Stimulated activated memory B cell treated with anti-CD40 and anti-IgM and Interleukin-4, amounts not matched to agents 10 μg/mL and 1 μg/mL and 100 μg/mL, for 72 hours (primary cell): ENCODE measurements at regions not wholly inside any gene's neighbourhood (a gene's known extent, or its start where the extent isn't known, plus 50 kb on each side); places are given as distances from the start of the nearest gene placed in this dataset.

Source experiments
- ATAC-seq: fragments of 150-1000 bp; cut with Tn5 transposase; 2 replicates; pipeline ENCODE4 v1.10.0; 2021
- H3K27ac Mint-ChIP-seq: one replicate; pipeline ENCODE4 v1.8.0; 2022; ENCODE audit warnings: mild to moderate bottlenecking, mixed read lengths
- H3K27me3 Mint-ChIP-seq: one replicate; pipeline ENCODE4 v1.8.0; 2022; ENCODE audit warnings: mixed read lengths
- H3K36me3 Mint-ChIP-seq: one replicate; pipeline ENCODE4 v1.8.0; 2022; ENCODE audit warnings: mixed read lengths
- H3K4me1 Mint-ChIP-seq: one replicate; pipeline ENCODE4 v1.8.0; 2022; ENCODE audit warnings: mixed read lengths
- H3K4me3 Mint-ChIP-seq: one replicate; pipeline ENCODE4 v1.8.0; 2022; ENCODE audit warnings: mild to moderate bottlenecking, moderate library complexity, mixed read lengths
- H3K9me3 Mint-ChIP-seq: one replicate; pipeline ENCODE4 v1.8.0; 2022; ENCODE audit warnings: mixed read lengths

- Mint-ChIP-seq H3K27me3 (no peaks in the 10 kb centered on the region), H3K4me3 (no peak overlapping the region), H3K36me3 (no peaks in the 10 kb centered on the region), H3K27ac (no peak overlapping the region), H3K9me3 (peaks cover 2% of the 10 kb centered on the region), H3K4me1 (no peaks in the 10 kb centered on the region)
- no peak for ATAC-seq
Measured at GRCh38 chr4:134337574-134337973, 136.0 kb upstream of the PABPC4L start.

- Mint-ChIP-seq H3K4me3 (no peak overlapping the region), H3K27me3 (no peaks in the 10 kb centered on the region), H3K4me1 (no peaks in the 10 kb centered on the region), H3K36me3 (no peaks in the 10 kb centered on the region), H3K27ac (no peak overlapping the region), H3K9me3 (peaks cover 5% of the 10 kb centered on the region)
- ATAC-seq, result no peak
Measured at GRCh38 chr4:134328741-134329140, 127.2 kb upstream of the PABPC4L start.

- Mint-ChIP-seq H3K27ac (no peak overlapping the region), H3K27me3 (no peaks in the 10 kb centered on the region), H3K36me3 (no peaks in the 10 kb centered on the region), H3K9me3 (peaks cover 5% of the 10 kb centered on the region), H3K4me1 (no peaks in the 10 kb centered on the region), H3K4me3 (no peak overlapping the region)
- ATAC-seq, result no peak
Measured at GRCh38 chr4:134327274-134328122, 125.9 kb upstream of the PABPC4L start.

GRCh38 chr4:134326866-134327265 lies 125.3 kb upstream of the PABPC4L start:
- no peak for ATAC-seq
- Mint-ChIP-seq H3K4me1 (no peaks in the 10 kb centered on the region), H3K27ac (no peak overlapping the region), H3K9me3 (peaks cover 8% of the 10 kb centered on the region), H3K27me3 (no peaks in the 10 kb centered on the region), H3K36me3 (no peaks in the 10 kb centered on the region), H3K4me3 (no peak overlapping the region)

- H3K27me3 Mint-ChIP-seq, result no peaks in the 10 kb centered on the region
- ATAC-seq, result no peak
- no peaks in the 10 kb centered on the region for H3K36me3 Mint-ChIP-seq
- no peak overlapping the region for H3K4me3 Mint-ChIP-seq
- H3K9me3 Mint-ChIP-seq, result peaks cover 13% of the 10 kb centered on the region
- H3K4me1 Mint-ChIP-seq, result no peaks in the 10 kb centered on the region
- H3K27ac Mint-ChIP-seq, result no peak overlapping the region
Measured at GRCh38 chr4:134324179-134324578, 122.6 kb upstream of the PABPC4L start.

- Mint-ChIP-seq H3K9me3 (peaks cover 18% of the 10 kb centered on the region), H3K27ac (no peak overlapping the region), H3K27me3 (no peaks in the 10 kb centered on the region), H3K36me3 (no peaks in the 10 kb centered on the region), H3K4me3 (no peak overlapping the region), H3K4me1 (no peaks in the 10 kb centered on the region)
- no peak for ATAC-seq
Measured at GRCh38 chr4:134320048-134320447, 118.5 kb upstream of the PABPC4L start.

GRCh38 chr4:134313591-134313990 lies 112.0 kb upstream of the PABPC4L start:
- no peaks in the 10 kb centered on the region for H3K27me3 Mint-ChIP-seq
- ATAC-seq, result no peak

GRCh38 chr4:134309715-134310114 lies 108.1 kb upstream of the PABPC4L start:
- Mint-ChIP-seq H3K27ac (no peak overlapping the region), H3K4me3 (no peak overlapping the region), H3K9me3 (no peaks in the 10 kb centered on the region), H3K27me3 (no peaks in the 10 kb centered on the region), H3K36me3 (no peaks in the 10 kb centered on the region), H3K4me1 (no peaks in the 10 kb centered on the region)
- no peak for ATAC-seq

More at GRCh38 chr4:134313591-134313990, 112.0 kb upstream of the PABPC4L start:
- Mint-ChIP-seq H3K4me3 (no peak overlapping the region), H3K9me3 (peaks cover 8% of the 10 kb centered on the region), H3K4me1 (no peaks in the 10 kb centered on the region), H3K36me3 (no peaks in the 10 kb centered on the region), H3K27ac (no peak overlapping the region)

- Mint-ChIP-seq H3K27ac (no peak overlapping the region), H3K4me3 (no peak overlapping the region), H3K27me3 (no peaks in the 10 kb centered on the region), H3K36me3 (no peaks in the 10 kb centered on the region), H3K9me3 (no peaks in the 10 kb centered on the region), H3K4me1 (no peaks in the 10 kb centered on the region)
- ATAC-seq, result no peak
Measured at GRCh38 chr4:134308910-134309309, 107.3 kb upstream of the PABPC4L start.

- Mint-ChIP-seq H3K27me3 (no peaks in the 10 kb centered on the region), H3K4me3 (no peak overlapping the region), H3K9me3 (peaks cover 13% of the 10 kb centered on the region), H3K27ac (no peak overlapping the region), H3K4me1 (no peaks in the 10 kb centered on the region), H3K36me3 (no peaks in the 10 kb centered on the region)
- ATAC-seq, result no peak
Measured at GRCh38 chr4:134298313-134298712, 96.7 kb upstream of the PABPC4L start.

- Mint-ChIP-seq H3K9me3 (peaks cover 10% of the 10 kb centered on the region), H3K27ac (no peak overlapping the region), H3K4me1 (no peaks in the 10 kb centered on the region), H3K4me3 (no peak overlapping the region), H3K36me3 (no peaks in the 10 kb centered on the region), H3K27me3 (no peaks in the 10 kb centered on the region)
- ATAC-seq, result no peak
Measured at GRCh38 chr4:134297765-134298164, 96.2 kb upstream of the PABPC4L start.

- no peak overlapping the region for H3K4me3 Mint-ChIP-seq
- H3K9me3 Mint-ChIP-seq, result peaks cover 8% of the 10 kb centered on the region
- H3K27ac Mint-ChIP-seq, result no peak overlapping the region
- no peaks in the 10 kb centered on the region for H3K4me1 Mint-ChIP-seq
- no peak for ATAC-seq
- no peaks in the 10 kb centered on the region for H3K36me3 Mint-ChIP-seq
- H3K27me3 Mint-ChIP-seq, result no peaks in the 10 kb centered on the region
Measured at GRCh38 chr4:134282680-134283079, 81.1 kb upstream of the PABPC4L start.

- H3K9me3 Mint-ChIP-seq, result peaks cover 2% of the 10 kb centered on the region
- H3K4me1 Mint-ChIP-seq, result no peaks in the 10 kb centered on the region
- no peak overlapping the region for H3K27ac Mint-ChIP-seq
- H3K4me3 Mint-ChIP-seq, result no peak overlapping the region
- H3K36me3 Mint-ChIP-seq, result no peaks in the 10 kb centered on the region
- ATAC-seq, result no peak
- H3K27me3 Mint-ChIP-seq, result no peaks in the 10 kb centered on the region
Measured at GRCh38 chr4:134278675-134279074, 77.1 kb upstream of the PABPC4L start.

- Mint-ChIP-seq H3K27me3 (no peaks in the 10 kb centered on the region), H3K4me1 (no peaks in the 10 kb centered on the region), H3K36me3 (no peaks in the 10 kb centered on the region), H3K4me3 (no peak overlapping the region), H3K27ac (no peak overlapping the region), H3K9me3 (peaks cover 2% of the 10 kb centered on the region)
- ATAC-seq, result no peak
Measured at GRCh38 chr4:134276476-134276875, 74.9 kb upstream of the PABPC4L start.

- H3K27me3 Mint-ChIP-seq, result no peaks in the 10 kb centered on the region
- no peaks in the 10 kb centered on the region for H3K36me3 Mint-ChIP-seq
- no peak overlapping the region for H3K27ac Mint-ChIP-seq
- H3K9me3 Mint-ChIP-seq, result peaks cover 3% of the 10 kb centered on the region
- H3K4me3 Mint-ChIP-seq, result no peak overlapping the region
- no peaks in the 10 kb centered on the region for H3K4me1 Mint-ChIP-seq
- ATAC-seq, result no peak
Measured at GRCh38 chr4:134260126-134260525, 58.5 kb upstream of the PABPC4L start.
